ENCODE measurements at regions not wholly inside any gene's neighbourhood (a gene's known extent, or its start where the extent isn't known, plus 50 kb on each side); places are given as distances from the start of the nearest gene placed in this dataset.

DNA sequence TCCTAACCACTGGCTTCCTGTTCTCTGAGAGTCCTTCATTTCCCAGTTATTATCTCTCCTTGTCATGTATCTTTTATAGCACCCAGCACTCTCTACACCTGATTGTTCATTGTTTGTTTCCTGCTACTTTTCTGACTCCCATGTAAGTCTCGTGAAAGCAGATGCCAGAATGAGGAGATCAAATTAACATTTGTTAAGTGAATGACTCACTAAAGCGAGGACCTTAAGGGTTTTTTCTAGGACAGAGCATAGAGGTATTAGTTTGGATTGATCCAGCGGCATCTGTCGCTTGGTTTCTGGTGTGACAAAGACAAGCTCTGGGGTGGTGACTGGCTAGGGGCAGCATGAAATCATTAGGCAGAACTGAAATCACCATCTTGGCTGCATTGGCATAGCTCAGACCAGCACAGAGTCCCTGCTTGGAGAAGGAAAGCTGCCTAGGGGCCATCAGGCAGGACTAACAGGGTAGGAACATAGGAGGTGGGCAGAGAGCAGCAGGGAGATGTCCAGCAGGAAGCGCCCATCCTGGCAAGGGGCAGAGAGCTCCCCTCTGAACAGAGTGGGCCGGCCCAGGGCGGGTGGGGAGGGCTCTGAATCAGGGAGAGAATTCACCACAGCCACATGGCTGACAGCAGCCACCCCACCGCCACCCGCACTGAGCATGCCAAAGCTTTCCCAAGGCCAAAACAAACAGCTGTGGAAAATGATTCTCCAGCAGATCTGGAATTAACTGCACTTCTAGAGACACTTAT lies 97.1 kb upstream of the CEP85L start:
- TF ChIP-seq, protein P1, sequence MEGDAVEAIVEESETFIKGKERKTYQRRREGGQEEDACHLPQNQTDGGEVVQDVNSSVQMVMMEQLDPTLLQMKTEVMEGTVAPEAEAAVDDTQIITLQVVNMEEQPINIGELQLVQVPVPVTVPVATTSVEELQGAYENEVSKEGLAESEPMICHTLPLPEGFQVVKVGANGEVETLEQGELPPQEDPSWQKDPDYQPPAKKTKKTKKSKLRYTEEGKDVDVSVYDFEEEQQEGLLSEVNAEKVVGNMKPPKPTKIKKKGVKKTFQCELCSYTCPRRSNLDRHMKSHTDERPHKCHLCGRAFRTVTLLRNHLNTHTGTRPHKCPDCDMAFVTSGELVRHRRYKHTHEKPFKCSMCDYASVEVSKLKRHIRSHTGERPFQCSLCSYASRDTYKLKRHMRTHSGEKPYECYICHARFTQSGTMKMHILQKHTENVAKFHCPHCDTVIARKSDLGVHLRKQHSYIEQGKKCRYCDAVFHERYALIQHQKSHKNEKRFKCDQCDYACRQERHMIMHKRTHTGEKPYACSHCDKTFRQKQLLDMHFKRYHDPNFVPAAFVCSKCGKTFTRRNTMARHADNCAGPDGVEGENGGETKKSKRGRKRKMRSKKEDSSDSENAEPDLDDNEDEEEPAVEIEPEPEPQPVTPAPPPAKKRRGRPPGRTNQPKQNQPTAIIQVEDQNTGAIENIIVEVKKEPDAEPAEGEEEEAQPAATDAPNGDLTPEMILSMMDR (IDR thresholded peaks at IDR 0.05; ENCODE audit: insufficient read depth, low read length, poor library complexity, severe bottlenecking) = no peak
- no peak for DNase-seq (ENCODE audit: extremely low read depth, insufficient read length)
- Histone ChIP-seq H3K27me3 (replicated peaks; ENCODE audit: control insufficient read depth, insufficient read depth, low read length) (no peaks in the 10 kb centered on the region), H3K36me3 (ENCODE audit: control insufficient read depth, insufficient read depth, low read length) (no peaks in the 10 kb centered on the region), H3K4me3 (replicated peaks; ENCODE audit: low read depth, low read length) (no peak overlapping the region)

- H3K4me3 ChIP-seq (replicated peaks; ENCODE audit: low read depth, low read length) = no peak overlapping the region
- no peaks in the 10 kb centered on the region for H3K36me3 ChIP-seq (ENCODE audit: control insufficient read depth, insufficient read depth, low read length)
- TF ChIP-seq, protein P1 (IDR thresholded peaks at IDR 0.05; ENCODE audit: insufficient read depth, low read length, poor library complexity, severe bottlenecking) = no peak
- no peak for DNase-seq (ENCODE audit: extremely low read depth, insufficient read length)
- no peaks in the 10 kb centered on the region for H3K27me3 ChIP-seq (replicated peaks; ENCODE audit: control insufficient read depth, insufficient read depth, low read length)
Observed at GRCh38 chr6:118746825-118747174, 95.4 kb upstream of the CEP85L start.

- Histone ChIP-seq H3K36me3 (ENCODE audit: control insufficient read depth, insufficient read depth, low read length) (no peaks in the 10 kb centered on the region), H3K27me3 (replicated peaks; ENCODE audit: control insufficient read depth, insufficient read depth, low read length) (no peaks in the 10 kb centered on the region), H3K4me3 (replicated peaks; ENCODE audit: low read depth, low read length) (no peak overlapping the region)
- DNase-seq (ENCODE audit: extremely low read depth, insufficient read length) = no peak
- TF ChIP-seq, protein P1 (IDR thresholded peaks at IDR 0.05; ENCODE audit: insufficient read depth, low read length, poor library complexity, severe bottlenecking) = no peak
Observed at GRCh38 chr6:118746145-118746824, 94.9 kb upstream of the CEP85L start.

GRCh38 chr6:118745156-118745555 lies 93.8 kb upstream of the CEP85L start:
- no peak overlapping the region for H3K4me3 ChIP-seq (replicated peaks; ENCODE audit: low read depth, low read length)
- TF ChIP-seq, protein P1 (IDR thresholded peaks at IDR 0.05; ENCODE audit: insufficient read depth, low read length, poor library complexity, severe bottlenecking) = no peak
- no peaks in the 10 kb centered on the region for H3K27me3 ChIP-seq (replicated peaks; ENCODE audit: control insufficient read depth, insufficient read depth, low read length)
- no peak for DNase-seq (ENCODE audit: extremely low read depth, insufficient read length)
- H3K36me3 ChIP-seq (ENCODE audit: control insufficient read depth, insufficient read depth, low read length) = no peaks in the 10 kb centered on the region

DNA sequence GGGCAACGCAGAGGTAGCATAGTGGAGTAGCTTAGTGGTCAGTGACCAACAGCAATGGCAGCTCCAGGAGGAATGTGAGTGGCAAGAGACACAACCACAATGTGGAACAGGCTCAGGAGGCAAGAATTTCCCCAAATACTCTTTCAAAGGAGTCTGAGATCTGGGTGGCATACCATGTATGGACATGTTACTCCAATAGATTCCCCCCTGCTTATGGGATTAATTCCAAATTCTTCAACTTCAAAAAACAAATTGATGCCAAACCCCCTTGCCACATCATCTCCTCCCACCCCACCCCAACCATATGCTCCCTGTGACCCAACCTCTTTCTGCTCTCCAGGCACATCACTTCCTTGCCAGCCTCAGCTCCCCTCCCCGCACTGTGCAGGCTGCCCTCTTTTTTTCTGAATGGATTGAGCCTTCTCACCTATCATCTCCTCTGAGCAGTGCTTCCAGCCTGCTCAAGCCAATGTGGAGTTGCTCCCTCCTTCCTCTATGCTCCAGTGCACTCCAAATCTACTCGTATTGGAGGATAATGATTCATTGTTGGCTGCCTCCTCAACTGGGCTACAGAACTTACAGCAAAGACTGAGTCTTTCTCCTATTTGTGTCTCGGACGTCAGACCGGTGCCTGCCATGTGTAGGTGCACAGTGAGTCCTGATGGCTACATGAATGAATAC lies 93.0 kb upstream of the CEP85L start:
- H3K36me3 ChIP-seq (ENCODE audit: control insufficient read depth, insufficient read depth, low read length) = no peaks in the 10 kb centered on the region
- TF ChIP-seq, protein P1 (IDR thresholded peaks at IDR 0.05; ENCODE audit: insufficient read depth, low read length, poor library complexity, severe bottlenecking) = no peak
- H3K27me3 ChIP-seq (replicated peaks; ENCODE audit: control insufficient read depth, insufficient read depth, low read length) = no peaks in the 10 kb centered on the region
- no peak for DNase-seq (ENCODE audit: extremely low read depth, insufficient read length)
- H3K4me3 ChIP-seq (replicated peaks; ENCODE audit: low read depth, low read length) = no peak overlapping the region

All from GM06990 (cell line).